ENCODE measurements at regions not wholly inside any gene's neighbourhood (a gene's known extent, or its start where the extent isn't known, plus 50 kb on each side); places are given as distances from the start of the nearest gene placed in this dataset.
"Not testable (repeated sequence)": the region's sequence is repeated elsewhere in the genome, so short reads cannot be mapped to it uniquely, and the experiment has no call there.

DNA sequence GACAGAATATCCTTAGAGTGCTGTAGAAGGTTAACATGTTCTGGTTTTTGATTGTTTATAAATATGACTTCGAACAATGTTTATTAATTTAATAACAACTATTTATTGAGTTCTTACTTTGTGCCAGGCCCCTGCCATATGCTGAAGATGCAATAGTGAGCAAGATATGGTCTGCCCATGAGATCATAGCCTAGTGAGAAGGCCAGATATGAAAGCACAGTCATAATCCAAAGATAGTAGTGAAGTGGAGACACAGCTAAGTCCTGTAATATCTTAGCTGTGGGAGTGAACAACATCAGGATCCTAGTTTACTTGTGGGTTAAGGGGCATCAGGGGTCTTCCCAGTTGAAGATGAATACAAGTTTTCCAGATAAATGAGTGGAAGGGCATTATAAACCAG lies 189.4 kb upstream of the FBXO33 start:
- ATAC-seq (no peak), DNase-seq (no peak)
- Mint-ChIP-seq H3K27me3 (no peaks in the 10 kb centered on the region), H3K9me3 (peaks cover 36 to 60% of the 10 kb centered on the region in 2 donors), H3K4me3 (no peak overlapping the region), H3K27ac (no peak overlapping the region), H3K4me1 (no peaks in the 10 kb centered on the region)

DNA sequence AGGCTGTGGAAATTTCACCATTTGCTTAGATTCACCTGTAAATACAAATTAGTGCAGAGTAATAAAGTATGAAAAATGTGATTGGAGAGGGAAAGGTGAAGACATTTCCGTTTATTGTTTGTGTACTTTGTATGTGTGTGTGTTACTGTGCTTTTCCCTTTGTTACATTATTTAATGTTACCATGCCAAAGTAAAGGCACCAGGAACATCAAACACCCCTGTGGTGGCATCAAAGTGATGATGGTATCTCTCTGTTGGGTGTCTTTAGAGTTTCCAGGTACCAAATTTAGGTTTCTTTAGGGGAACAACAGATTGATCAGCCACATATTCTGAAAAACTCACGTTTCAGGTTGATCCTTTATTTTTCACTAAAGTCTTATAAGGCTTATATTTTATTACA lies 189.0 kb upstream of the FBXO33 start:
- Mint-ChIP-seq H3K27ac (no peak overlapping the region), H3K27me3 (no peaks in the 10 kb centered on the region), H3K4me3 (no peak overlapping the region), H3K4me1 (no peaks in the 10 kb centered on the region), H3K9me3 (peaks cover 36 to 60% of the 10 kb centered on the region in 2 donors)
- ATAC-seq, result no peak
- DNase-seq, result no peak

DNA sequence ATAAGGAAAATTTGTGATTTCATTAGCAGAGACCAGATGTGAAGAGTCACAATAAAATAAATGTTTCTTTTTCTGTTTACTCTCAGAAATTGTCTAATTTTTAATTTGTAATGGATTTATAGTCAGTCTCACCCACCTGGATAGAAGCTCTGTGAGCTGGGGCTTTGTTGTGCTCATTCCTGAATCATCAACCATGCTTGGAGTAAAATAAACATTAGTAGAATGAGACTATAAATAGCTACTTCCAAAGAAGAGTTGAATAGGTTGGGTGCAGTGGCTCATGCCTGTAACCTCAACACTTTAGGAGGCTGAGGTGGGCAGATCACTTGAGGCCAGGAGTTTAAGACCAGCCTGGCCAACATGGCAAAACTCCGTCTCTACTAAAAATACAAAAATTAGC lies 185.3 kb upstream of the FBXO33 start:
- ATAC-seq, result no peak
- Mint-ChIP-seq H3K27me3 (no peaks in the 10 kb centered on the region), H3K27ac (no peak overlapping the region), H3K4me1 (no peaks in the 10 kb centered on the region), H3K9me3 (peaks cover 20 to 37% of the 10 kb centered on the region in 2 donors), H3K4me3 (no peak overlapping the region)
- no peak for DNase-seq

DNA sequence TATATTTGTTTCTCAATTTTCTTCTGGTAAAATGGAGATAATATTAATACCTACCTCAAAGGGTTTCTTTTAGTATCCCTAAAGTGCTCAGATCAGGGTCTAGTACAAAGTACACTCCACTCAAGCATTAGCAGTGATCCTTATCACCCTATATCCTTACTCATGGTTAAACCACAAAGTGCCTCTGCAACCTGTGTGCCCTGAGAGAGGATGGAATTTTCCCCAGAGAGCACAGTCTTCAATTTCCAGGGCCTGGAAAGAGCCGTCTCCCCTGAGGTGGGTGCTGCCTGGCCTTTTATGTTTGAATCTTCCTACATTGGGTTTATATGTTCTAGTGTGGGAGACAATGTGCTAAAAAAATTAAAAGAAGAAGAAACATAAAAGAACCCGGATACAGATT lies 183.1 kb upstream of the FBXO33 start:
- no peak for ATAC-seq
- Mint-ChIP-seq H3K9me3 (peaks cover 21 to 34% of the 10 kb centered on the region in 2 donors), H3K27ac (no peak overlapping the region), H3K4me1 (no peaks in the 10 kb centered on the region), H3K27me3 (no peaks in the 10 kb centered on the region), H3K4me3 (no peak overlapping the region)
- DNase-seq, result no peak

DNA sequence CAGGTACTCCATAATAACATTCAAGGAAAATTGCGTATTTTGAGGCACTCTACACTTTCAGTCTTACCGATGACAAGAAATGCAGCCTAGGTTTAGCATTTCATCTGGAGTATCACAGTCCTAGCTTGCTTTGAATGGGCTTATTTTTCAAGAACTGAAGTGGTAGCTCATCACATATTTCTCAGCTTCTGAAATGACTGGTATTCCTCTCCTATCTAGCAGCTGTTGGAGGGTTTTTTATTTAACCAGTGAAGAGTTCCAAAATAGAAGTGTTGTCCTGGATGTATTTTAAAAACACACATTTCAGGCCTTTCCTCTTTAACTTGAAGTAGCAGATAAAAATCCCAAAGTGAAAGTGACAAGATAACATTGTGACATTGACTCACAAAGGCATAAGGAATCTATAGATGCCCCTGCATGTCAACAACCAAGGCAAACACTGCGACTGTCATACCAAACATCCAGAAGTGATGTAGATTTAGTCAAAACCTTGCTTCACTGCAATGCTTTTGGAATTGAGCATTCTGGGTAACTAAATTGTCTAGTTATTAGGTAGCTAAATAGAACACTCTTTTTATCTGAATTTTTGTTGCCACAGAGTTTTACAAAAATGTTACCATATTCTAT lies 182.2 kb upstream of the FBXO33 start:
- peak overlapping the region in 1 of 2 donors; percentile 33 for H3K27ac Mint-ChIP-seq
- H3K4me1 Mint-ChIP-seq, result no peaks in the 10 kb centered on the region
- H3K27me3 Mint-ChIP-seq, result no peaks in the 10 kb centered on the region
- DNase-seq (no peak), ATAC-seq (peak; percentile 39)
- H3K4me3 Mint-ChIP-seq, result no peak overlapping the region
- peaks cover 18 to 24% of the 10 kb centered on the region in 2 donors for H3K9me3 Mint-ChIP-seq

DNA sequence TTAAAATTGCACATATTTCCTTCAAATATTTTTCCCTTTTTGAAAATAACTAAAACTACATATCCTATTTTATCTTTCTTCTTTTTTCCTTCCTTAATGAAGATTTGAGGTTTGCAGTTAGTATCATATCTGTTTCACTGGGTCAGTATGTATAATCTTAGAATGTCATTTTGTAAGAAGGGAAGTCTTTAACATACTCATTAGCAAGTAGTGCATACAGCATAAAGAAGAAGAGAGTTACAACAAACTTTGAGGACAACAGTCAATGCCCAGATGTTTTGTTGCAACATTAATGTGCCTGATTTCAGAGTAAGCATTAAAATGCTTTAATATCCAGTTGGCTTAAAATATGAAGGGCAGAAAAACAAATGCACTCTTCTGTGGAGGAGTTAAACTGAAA lies 176.9 kb upstream of the FBXO33 start:
- Mint-ChIP-seq H3K4me1 (peaks cover 1% of the 10 kb centered on the region), H3K27me3 (no peaks in the 10 kb centered on the region), H3K9me3 (peaks cover 13 to 30% of the 10 kb centered on the region in 2 donors), H3K27ac (no peak overlapping the region), H3K4me3 (no peak overlapping the region)
- ATAC-seq (no peak), DNase-seq (no peak)

DNA sequence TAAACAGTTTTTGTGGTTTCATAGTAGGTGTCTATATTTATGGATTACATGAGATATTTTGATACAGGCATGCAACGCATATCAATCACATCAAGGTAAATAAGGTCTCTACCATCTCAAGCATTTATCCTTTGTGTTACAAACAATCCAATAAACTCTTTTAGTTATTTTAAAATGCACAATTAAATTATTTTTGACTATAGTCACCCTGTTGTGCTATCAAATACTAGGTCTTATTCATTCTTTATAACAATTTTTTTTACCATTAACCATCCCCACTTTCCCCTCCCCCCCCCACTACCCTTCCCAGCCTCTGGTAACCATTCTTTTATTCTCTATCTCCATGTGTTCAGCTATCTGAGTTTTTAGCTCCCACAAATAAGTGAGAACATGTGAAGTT lies 175.7 kb upstream of the FBXO33 start:
- no peak for ATAC-seq
- peaks cover 7% of the 10 kb centered on the region for H3K4me1 Mint-ChIP-seq

DNA sequence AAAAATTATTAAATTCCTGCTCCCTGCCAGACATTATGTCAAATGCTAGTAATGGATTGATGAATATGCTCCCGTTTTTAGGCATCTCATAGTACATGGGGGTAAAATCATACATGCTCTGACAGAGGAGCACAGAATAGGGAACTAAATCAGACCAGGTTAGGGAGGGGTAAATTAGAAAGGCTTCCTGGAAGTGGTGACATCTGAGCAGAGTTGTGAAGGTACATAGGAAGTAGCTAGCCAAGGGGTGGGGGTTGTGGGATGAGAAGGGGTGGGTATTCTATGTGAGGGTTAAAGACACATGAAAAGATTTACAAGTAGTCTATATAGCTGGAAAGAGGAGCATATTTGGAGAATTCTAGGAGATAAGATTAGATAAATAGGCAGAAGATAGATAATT lies 171.7 kb upstream of the FBXO33 start:
- Mint-ChIP-seq H3K27me3 (no peaks in the 10 kb centered on the region), H3K9me3 (peaks cover 18 to 51% of the 10 kb centered on the region in 2 donors), H3K4me3 (no peak overlapping the region), H3K4me1 (peaks cover 7% of the 10 kb centered on the region), H3K27ac (no peak overlapping the region)
- ATAC-seq (no peak), DNase-seq (no peak)

More for the DNA sequence above, 175.7 kb upstream of the FBXO33 start:
- Mint-ChIP-seq H3K9me3 (peaks cover 18 to 35% of the 10 kb centered on the region in 2 donors), H3K27ac (no peak overlapping the region), H3K27me3 (no peaks in the 10 kb centered on the region), H3K4me3 (no peak overlapping the region)
- DNase-seq, result no peak

DNA sequence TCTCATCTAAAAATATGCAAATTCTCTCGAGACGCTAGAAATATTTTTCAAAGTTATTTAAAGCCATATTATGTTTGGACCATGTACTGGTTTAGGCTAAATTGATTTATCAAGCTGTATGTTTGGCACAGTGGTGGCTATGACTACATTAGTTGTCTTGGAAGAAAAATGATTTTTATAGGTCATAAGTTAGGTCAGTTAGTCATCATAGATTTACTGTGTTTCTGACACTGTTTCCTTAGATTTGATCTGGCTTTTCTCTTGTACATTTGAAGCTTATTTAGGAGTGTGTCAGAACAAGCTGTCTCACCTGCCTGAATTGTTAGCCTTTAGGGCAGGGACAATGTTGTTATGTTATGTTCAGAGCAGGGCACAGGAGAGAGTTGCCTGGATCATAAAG lies 161.1 kb upstream of the FBXO33 start:
- no peaks in the 10 kb centered on the region for H3K4me1 Mint-ChIP-seq
- no peak for DNase-seq
- H3K27me3 Mint-ChIP-seq, result no peaks in the 10 kb centered on the region
- no peak overlapping the region for H3K4me3 Mint-ChIP-seq
- H3K27ac Mint-ChIP-seq, result no peak overlapping the region
- peaks cover 13 to 34% of the 10 kb centered on the region in 2 donors for H3K9me3 Mint-ChIP-seq
- ATAC-seq, result no peak

DNA sequence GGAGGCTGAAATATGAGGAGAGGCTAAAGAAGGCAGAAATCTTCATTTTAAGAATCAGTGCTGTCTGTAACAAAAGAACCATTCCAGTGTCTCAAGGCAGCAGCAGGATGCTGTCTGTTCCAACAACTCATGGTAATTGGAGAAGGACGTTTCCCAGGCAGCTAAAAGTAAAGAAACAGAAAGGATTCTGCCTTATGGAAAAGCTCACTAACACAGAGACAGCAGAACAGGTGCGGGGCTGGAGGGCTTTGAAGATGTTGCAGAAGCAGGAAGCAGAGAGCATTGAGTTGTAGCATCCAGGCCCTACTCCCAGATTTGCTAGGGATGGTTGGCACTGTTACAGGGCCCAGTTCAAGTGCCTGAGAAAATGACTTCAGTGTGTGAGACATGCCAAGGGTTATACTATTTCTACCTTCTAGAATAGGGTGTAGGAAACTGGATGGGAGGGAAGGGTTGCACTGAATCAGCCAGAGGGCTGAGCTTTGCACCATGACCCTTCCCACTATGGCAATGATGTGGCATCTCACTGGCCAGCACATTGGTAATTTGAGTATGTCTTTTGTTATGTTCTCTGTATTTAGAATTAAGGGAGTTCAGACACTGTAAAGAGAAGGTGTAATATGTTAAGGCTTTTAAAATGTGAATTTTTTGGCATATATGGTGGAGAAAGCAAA lies 160.0 kb upstream of the FBXO33 start:
- Mint-ChIP-seq H3K9me3 (peaks cover 15 to 38% of the 10 kb centered on the region in 2 donors), H3K27ac (no peak overlapping the region), H3K27me3 (no peaks in the 10 kb centered on the region), H3K4me1 (no peaks in the 10 kb centered on the region), H3K4me3 (no peak overlapping the region)
- DNase-seq, result no peak
- ATAC-seq, result no peak

DNA sequence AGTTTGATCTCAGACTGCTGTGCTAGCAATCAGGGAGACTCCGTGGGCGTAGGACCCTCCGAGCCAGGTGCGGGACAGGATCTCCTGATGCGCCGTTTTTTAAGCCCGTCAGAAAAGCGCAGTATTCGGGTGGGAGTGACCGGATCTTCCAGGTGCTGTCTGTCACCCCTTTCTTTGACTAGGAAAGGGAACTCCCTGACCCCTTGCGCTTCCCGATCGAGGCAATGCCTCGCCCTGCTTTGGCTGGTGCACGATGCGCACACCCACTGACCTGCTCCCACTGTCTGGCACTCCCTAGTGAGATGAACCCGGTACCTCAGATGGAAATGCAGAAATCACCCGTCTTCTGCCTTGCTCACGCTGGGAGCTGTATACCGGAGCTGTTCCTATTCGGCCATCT lies 157.6 kb upstream of the FBXO33 start:
- not testable (repeated sequence) for H3K4me1 Mint-ChIP-seq

DNA sequence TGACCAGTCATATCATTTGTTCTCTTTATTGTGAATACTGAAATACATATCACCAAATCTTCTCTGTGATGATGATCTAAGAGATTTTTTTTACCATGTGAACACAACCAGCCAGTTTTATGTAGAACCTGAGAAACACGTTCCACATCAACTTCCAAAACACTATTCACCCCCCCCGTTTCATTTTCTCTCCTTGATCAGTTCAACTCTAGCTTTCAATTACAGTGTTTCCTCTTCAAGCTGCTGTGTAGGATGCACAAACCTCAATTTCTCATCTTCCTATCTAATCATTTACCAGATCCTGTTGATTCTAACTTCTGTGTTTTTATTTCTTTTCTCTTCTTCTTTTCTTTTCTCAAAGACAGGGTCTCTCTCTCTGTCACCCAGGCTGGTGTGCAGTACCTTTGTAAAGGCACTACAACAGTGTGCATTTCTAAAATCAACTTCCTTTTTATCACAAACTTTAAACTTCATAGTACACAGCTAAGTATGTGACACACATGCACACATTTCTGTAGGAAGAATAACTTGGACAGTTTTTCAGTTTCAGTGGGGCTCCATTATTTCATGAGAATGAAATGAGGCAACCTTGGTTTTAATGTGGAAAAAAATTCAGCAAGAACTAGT lies 149.9 kb upstream of the FBXO33 start:
- ATAC-seq (no peak), DNase-seq (no peak)
- Mint-ChIP-seq H3K4me1 (no peaks in the 10 kb centered on the region), H3K9me3 (peaks cover 4 to 5% of the 10 kb centered on the region in 2 donors), H3K27me3 (no peaks in the 10 kb centered on the region), H3K27ac (no peak overlapping the region), H3K4me3 (no peak overlapping the region)

More for the DNA sequence above, 157.6 kb upstream of the FBXO33 start:
- DNase-seq, H3K27me3 Mint-ChIP-seq, H3K4me3 Mint-ChIP-seq, ATAC-seq, H3K27ac Mint-ChIP-seq: not testable (repeated sequence)
- peaks cover 20 to 43% of the 10 kb centered on the region in 2 donors for H3K9me3 Mint-ChIP-seq

DNA sequence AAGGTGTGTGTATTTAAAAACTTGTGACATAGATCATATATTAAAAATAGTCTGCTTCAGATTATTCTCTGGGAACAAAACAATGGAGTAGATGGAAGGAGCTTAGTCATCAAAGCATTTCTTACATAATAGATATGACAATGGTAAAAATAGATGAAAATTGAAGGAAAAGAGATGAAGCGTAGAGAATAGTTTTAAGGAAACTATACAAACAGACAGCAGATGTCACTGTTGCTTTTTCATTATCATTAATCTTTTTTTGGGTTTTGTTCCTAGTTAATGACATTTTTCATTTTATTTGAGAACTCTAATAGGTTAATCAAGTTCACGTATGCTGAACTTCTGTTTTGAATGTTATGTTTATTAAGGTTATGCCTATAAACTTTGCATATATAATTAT lies 149.2 kb upstream of the FBXO33 start:
- no peak for DNase-seq
- H3K4me3 Mint-ChIP-seq, result no peak overlapping the region

DNA sequence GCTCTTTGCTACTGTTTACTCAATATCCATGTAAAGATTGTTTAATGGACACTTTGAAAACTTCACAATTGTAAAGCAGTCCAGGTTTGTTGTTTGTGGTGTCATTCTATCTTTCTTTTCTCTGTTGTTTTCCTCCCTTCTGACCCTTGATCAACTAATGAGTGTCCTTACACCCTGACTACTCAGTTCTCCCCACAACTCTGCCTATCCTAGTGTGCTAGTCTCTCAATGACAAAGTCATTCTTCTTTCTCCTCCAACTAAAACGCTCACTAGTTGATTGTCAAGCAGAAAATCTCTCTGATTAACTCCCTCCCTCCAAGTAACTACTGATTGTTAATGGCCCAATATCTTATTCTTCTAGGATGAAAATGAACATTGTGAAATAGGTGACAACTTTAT lies 148.5 kb upstream of the FBXO33 start:
- H3K27me3 Mint-ChIP-seq, result no peaks in the 10 kb centered on the region
- ATAC-seq (no peak), DNase-seq (no peak)
- no peak overlapping the region for H3K27ac Mint-ChIP-seq
- no peak overlapping the region for H3K4me3 Mint-ChIP-seq
- no peaks in the 10 kb centered on the region for H3K4me1 Mint-ChIP-seq
- H3K9me3 Mint-ChIP-seq, result peaks cover 7 to 8% of the 10 kb centered on the region in 2 donors

More for the DNA sequence above, 149.2 kb upstream of the FBXO33 start:
- no peaks in the 10 kb centered on the region for H3K4me1 Mint-ChIP-seq
- no peak for ATAC-seq
- no peak overlapping the region for H3K27ac Mint-ChIP-seq
- no peaks in the 10 kb centered on the region for H3K27me3 Mint-ChIP-seq
- H3K9me3 Mint-ChIP-seq, result no peaks in the 10 kb centered on the region

DNA sequence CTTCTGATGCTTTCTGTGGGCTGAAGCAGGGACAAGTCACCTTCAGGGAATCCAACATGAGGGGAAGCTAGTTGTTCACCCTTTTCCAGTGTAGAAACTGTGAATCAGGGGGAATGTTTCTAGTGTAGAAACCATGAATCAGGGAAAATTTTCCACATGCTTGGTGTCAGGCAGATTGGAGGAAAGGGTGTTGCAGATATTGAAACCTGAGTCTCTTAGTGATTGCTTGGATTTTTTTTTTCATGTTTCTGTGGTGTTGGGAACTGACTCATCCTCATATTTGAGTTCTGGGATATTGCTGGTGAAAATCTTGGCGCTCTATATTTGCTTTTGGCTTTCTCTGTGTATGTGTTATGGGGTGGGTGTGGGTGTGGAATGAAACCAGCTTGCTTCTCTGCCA lies 144.5 kb upstream of the FBXO33 start:
- H3K9me3 Mint-ChIP-seq, result peaks cover 18 to 23% of the 10 kb centered on the region in 2 donors
- no peaks in the 10 kb centered on the region for H3K27me3 Mint-ChIP-seq
- no peak overlapping the region for H3K4me3 Mint-ChIP-seq
- ATAC-seq (no peak), DNase-seq (no peak)
- no peaks in the 10 kb centered on the region for H3K4me1 Mint-ChIP-seq
- H3K27ac Mint-ChIP-seq, result no peak overlapping the region

DNA sequence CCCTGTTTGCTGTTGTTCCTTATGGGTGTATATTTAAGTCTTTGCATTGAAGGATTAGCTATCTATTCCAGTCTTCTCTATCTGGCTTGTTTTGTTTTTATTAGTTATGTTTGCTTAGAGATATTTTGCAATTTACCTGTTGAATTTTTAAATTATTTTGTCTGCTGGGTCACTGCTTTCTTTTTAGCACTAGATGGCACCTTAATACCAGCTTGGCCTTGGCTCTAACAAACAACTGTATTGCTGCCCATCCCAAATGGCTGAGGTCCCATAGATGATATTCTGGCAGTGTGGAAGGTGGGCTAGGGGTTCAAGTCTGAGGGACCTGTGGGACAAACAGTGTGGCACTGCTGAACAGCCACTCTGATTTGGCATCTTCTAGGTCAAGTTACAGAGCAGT lies 144.0 kb upstream of the FBXO33 start:
- no peak overlapping the region for H3K27ac Mint-ChIP-seq
- H3K27me3 Mint-ChIP-seq, result no peaks in the 10 kb centered on the region
- H3K9me3 Mint-ChIP-seq, result peaks cover 18 to 23% of the 10 kb centered on the region in 2 donors
- H3K4me3 Mint-ChIP-seq, result no peak overlapping the region
- H3K4me1 Mint-ChIP-seq, result no peaks in the 10 kb centered on the region
- ATAC-seq (no peak), DNase-seq (no peak)

Measured in stimulated activated naive CD8-positive, alpha-beta T cell treated with anti-CD3 and anti-CD28 coated beads, Interleukin-15, amount 100 ng/mL, for 72 hours (primary cell).